GDM1 (cell line): ENCODE measurements at regions not wholly inside any gene's neighbourhood (a gene's known extent, or its start where the extent isn't known, plus 50 kb on each side); places are given as distances from the start of the nearest gene placed in this dataset.

Experiments used
- DNase-seq: peaks from one replicate; lab custom pipeline; 2025; lab: John Stamatoyannopoulos, UW

- DNase-seq = no peak
Measured at GRCh38 chr2:120401275-120402066, 55.5 kb downstream of the INHBB start.

- no peak for DNase-seq
Measured at GRCh38 chr2:120402067-120402433, 56.1 kb downstream of the INHBB start.

GRCh38 chr2:120402508-120402907 lies 56.6 kb downstream of the INHBB start:
- DNase-seq = no peak

GRCh38 chr2:120403261-120403660 lies 57.3 kb downstream of the INHBB start:
- DNase-seq = no peak

GRCh38 chr2:120403676-120404075 lies 57.7 kb downstream of the INHBB start:
- DNase-seq = no peak

- no peak for DNase-seq
Measured at GRCh38 chr2:120404274-120404673, 58.3 kb downstream of the INHBB start.

- DNase-seq = no peak
Measured at GRCh38 chr2:120404941-120405758, 59.2 kb downstream of the INHBB start.

- no peak for DNase-seq
Measured at GRCh38 chr2:120405759-120406099, 59.8 kb downstream of the INHBB start.

- DNase-seq = no peak
Measured at GRCh38 chr2:120406566-120406965, 60.6 kb downstream of the INHBB start.

- no peak for DNase-seq
Measured at GRCh38 chr2:120410487-120410886, 64.6 kb downstream of the INHBB start.

- DNase-seq = no peak
Measured at GRCh38 chr2:120415060-120415459, 69.1 kb downstream of the INHBB start.

GRCh38 chr2:120415728-120416509 lies 70.0 kb downstream of the INHBB start:
- no peak for DNase-seq

GRCh38 chr2:120418174-120418787 lies 72.3 kb downstream of the INHBB start:
- no peak for DNase-seq

- no peak for DNase-seq
Measured at GRCh38 chr2:120419073-120419472, 73.1 kb downstream of the INHBB start.

GRCh38 chr2:120419955-120420354 lies 74.0 kb downstream of the INHBB start:
- no peak for DNase-seq

GRCh38 chr2:120421126-120421829 lies 75.3 kb downstream of the INHBB start:
- DNase-seq = no peak

GRCh38 chr2:120421830-120422175 lies 75.9 kb downstream of the INHBB start:
- DNase-seq = no peak

- no peak for DNase-seq
Measured at GRCh38 chr2:120422465-120423160, 76.7 kb downstream of the INHBB start.

GRCh38 chr2:120423167-120423943 lies 77.4 kb downstream of the INHBB start:
- no peak for DNase-seq

GRCh38 chr2:120424274-120424796 lies 78.4 kb downstream of the INHBB start:
- DNase-seq = no peak
